ENCODE measurements at regions not wholly inside any gene's neighbourhood (a gene's known extent, or its start where the extent isn't known, plus 50 kb on each side); places are given as distances from the start of the nearest gene placed in this dataset.

DNA sequence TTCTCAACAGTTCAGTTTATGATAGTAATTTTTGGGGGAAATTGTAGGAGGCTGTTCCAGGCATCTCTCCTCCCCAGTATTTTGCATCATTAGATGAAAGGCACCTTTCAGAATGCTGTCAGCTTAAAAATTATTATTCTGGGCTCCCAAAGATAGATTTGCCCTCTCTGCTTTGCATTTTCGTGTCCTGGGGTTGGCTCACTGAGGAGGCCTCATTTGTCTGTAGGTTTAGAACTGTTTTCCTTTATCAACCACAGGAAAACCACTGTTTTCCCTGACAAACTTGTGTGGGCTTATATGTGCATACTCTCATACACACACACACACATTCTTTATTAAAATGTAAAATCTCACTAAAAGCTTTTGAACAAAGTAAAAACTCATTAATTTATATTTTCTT is 197.2 kb upstream of the VCX3A start:
- Histone ChIP-seq H3K9me3 (no peaks in the 10 kb centered on the region), H3K27me3 (no peaks in the 10 kb centered on the region), H3K4me1 (no peaks in the 10 kb centered on the region), H3K36me3 (no peaks in the 10 kb centered on the region), H3K27ac (no peak overlapping the region), H3K4me3 (no peak overlapping the region)
- WGBS, 2 donors: 26 to 42% methylated on average over 1 of the region's 1 CpG
- intact Hi-C loops (cut with DNase I): no loop called here
- TF ChIP-seq, protein P1, sequence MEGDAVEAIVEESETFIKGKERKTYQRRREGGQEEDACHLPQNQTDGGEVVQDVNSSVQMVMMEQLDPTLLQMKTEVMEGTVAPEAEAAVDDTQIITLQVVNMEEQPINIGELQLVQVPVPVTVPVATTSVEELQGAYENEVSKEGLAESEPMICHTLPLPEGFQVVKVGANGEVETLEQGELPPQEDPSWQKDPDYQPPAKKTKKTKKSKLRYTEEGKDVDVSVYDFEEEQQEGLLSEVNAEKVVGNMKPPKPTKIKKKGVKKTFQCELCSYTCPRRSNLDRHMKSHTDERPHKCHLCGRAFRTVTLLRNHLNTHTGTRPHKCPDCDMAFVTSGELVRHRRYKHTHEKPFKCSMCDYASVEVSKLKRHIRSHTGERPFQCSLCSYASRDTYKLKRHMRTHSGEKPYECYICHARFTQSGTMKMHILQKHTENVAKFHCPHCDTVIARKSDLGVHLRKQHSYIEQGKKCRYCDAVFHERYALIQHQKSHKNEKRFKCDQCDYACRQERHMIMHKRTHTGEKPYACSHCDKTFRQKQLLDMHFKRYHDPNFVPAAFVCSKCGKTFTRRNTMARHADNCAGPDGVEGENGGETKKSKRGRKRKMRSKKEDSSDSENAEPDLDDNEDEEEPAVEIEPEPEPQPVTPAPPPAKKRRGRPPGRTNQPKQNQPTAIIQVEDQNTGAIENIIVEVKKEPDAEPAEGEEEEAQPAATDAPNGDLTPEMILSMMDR (IDR thresholded peaks at IDR 0.05): no peak
- DNase-seq: no peak
- no peak for FAIRE-seq
- no peak for ATAC-seq

DNA sequence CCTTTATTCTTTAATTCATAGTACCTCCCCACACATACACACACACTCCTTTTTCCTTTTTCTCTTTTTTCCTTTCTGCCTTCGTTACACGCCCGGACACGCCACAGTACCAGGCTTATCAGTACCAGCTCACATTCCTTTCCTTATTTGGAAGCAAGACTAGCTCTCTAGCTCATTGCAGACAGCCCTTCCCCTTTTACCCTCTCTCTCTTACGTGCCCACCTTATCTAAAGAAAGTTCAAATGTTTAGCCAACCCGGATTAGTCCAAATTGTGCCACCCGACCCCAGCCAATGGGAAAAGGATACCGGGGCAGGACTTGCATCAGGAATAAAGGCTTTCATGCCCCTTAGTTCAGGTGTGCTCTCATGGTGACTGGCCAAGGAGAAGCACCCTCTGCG is 194.7 kb upstream of the VCX3A start:
- 35 to 40% methylated on average over 9 of the region's 9 CpGs for WGBS, 2 donors
- Histone ChIP-seq H3K4me1 (no peaks in the 10 kb centered on the region), H3K27me3 (no peaks in the 10 kb centered on the region), H3K27ac (no peak overlapping the region), H3K4me3 (no peak overlapping the region), H3K9me3 (no peaks in the 10 kb centered on the region), H3K36me3 (no peaks in the 10 kb centered on the region)
- FAIRE-seq (no peak), DNase-seq (no peak), ATAC-seq (peak in 1 of 4 donors; percentile 47)
- TF ChIP-seq, protein P1 (IDR thresholded peaks at IDR 0.05): no peak
- intact Hi-C loops (cut with DNase I): no loop called here

DNA sequence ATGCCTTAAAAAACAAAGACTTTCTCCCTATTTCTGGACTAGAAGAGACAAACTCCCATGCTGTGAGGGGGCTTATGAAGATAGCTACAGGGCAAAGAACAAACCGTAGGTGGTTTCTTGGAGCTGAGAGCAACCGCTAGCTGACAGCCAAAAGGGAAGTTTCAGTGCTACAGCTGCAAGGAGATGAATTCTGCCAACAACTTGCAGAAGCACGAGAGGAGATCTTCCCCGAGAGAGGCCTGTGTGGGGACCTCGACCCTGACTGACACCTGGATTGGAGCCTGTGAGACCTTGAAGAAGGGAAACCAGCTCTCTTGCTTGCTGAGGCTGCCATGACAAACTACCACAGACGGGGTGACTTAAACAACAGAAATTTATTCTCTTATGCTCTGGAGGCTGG is 183.8 kb upstream of the VCX3A start:
- intact Hi-C loops (cut with DNase I): no loop called here
- no peaks in the 10 kb centered on the region for H3K27me3 ChIP-seq
- 78 to 82% methylated on average over 6 of the region's 6 CpGs for WGBS, 2 donors
- no peak overlapping the region for H3K4me3 ChIP-seq
- DNase-seq (no peak), ATAC-seq (no peak), FAIRE-seq (no peak)
- H3K9me3 ChIP-seq: no peaks in the 10 kb centered on the region
- H3K4me1 ChIP-seq: no peaks in the 10 kb centered on the region
- no peaks in the 10 kb centered on the region for H3K36me3 ChIP-seq
- TF ChIP-seq, protein P1 (IDR thresholded peaks at IDR 0.05): no peak
- H3K27ac ChIP-seq: no peak overlapping the region

DNA sequence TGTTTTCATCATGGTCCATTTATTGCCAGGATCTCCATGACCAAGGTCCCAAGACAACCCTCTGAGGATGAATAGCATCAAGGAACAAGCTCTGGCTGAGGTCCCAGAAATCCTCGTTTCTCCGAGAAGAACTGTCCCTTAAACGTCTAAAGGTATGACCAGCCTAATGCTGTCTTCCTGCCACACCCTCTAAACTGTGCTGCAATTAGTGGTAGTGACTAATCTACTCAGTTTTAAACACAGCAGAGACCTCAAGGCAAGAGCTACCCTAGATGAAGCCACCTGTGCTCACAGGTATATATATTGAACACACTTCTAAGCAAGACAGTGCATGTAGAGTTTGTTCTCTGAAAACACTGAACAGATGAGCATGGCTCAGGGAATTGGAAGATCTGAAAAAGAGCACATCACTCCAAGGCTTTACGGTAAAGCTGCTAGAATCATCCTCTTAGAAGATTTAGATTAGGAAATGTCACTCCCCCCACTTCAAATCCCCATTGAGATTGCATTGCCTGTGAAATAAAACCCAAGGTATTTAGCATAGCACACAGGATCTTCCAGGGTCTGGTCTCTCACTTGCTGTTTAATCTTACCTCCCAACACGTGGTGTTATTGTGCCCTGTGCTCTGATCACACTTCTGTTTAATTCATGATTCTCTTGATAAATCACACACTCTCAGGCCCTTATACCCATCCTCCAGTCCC is 173.9 kb upstream of the VCX3A start:
- Histone ChIP-seq H3K36me3 (no peaks in the 10 kb centered on the region), H3K4me1 (no peaks in the 10 kb centered on the region), H3K27me3 (no peaks in the 10 kb centered on the region), H3K27ac (no peak overlapping the region), H3K4me3 (no peak overlapping the region), H3K9me3 (no peaks in the 10 kb centered on the region)
- TF ChIP-seq, protein P1 (IDR thresholded peaks at IDR 0.05): no peak
- 69 to 70% methylated on average over 5 of the region's 5 CpGs for WGBS, 2 donors
- ATAC-seq (no peak), FAIRE-seq (no peak), DNase-seq (no peak)
- intact Hi-C loops (cut with DNase I): no loop called here

DNA sequence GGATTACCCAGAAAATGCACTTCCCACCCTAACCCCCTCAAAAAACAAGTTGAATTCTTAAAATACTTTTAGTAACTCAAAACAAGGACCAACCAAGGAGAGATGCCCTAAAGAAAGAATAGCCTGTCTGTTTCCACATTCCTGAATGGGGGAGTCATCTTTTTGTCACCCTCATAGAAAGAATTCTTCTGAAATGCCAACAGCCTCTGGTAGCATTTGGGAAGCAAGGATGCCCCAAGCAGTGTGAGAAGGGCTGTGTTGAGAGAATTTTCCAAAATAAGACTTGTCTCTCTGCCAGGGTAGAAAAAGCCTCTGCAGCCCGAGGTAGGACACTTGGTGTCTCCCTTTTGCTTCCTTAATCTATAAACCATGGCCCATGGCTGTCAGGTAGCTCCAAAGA is 173.1 kb upstream of the VCX3A start:
- Histone ChIP-seq H3K27ac (no peak overlapping the region), H3K4me3 (no peak overlapping the region), H3K9me3 (no peaks in the 10 kb centered on the region), H3K4me1 (no peaks in the 10 kb centered on the region), H3K36me3 (no peaks in the 10 kb centered on the region), H3K27me3 (no peaks in the 10 kb centered on the region)
- ATAC-seq (no peak), FAIRE-seq (no peak), DNase-seq (no peak)
- 39 to 81% methylated on average over 1 of the region's 1 CpG for WGBS, 2 donors
- TF ChIP-seq, protein P1 (IDR thresholded peaks at IDR 0.05): no peak
- intact Hi-C loops (cut with DNase I): no loop called here

Data from pancreas (tissue), 10 donors.